ENCODE measurements at regions not wholly inside any gene's neighbourhood (a gene's known extent, or its start where the extent isn't known, plus 50 kb on each side); places are given as distances from the start of the nearest gene placed in this dataset.

- H3K9me3 ChIP-seq (ENCODE audit: low read length): no peaks in the 10 kb centered on the region
- no peaks in the 10 kb centered on the region for H3K4me1 ChIP-seq (ENCODE audit: insufficient read depth, low read length)
- H3K4me3 ChIP-seq (ENCODE audit: low read depth in 1 of 2, low read length in 2 of 2): no peak overlapping the region
- no peaks in the 10 kb centered on the region for H3K36me3 ChIP-seq (ENCODE audit: insufficient read depth, low read length)
- no peak overlapping the region for H3K27ac ChIP-seq (ENCODE audit: low read depth, low read length)
- no peak overlapping the region for H3K9ac ChIP-seq (ENCODE audit: low read length)
- no peaks in the 10 kb centered on the region for H3K27me3 ChIP-seq (ENCODE audit: control insufficient read depth in 1 of 2, insufficient read depth in 2 of 2, low read length in 2 of 2)
These were observed 1279.8 kb upstream of the ADGRL2 start for GRCh38 chr1:80520949-80521348.

GRCh38 chr1:80517062-80517461 lies 1283.7 kb upstream of the ADGRL2 start:
- no peak overlapping the region for H3K9ac ChIP-seq (ENCODE audit: low read length)
- no peaks in the 10 kb centered on the region for H3K9me3 ChIP-seq (ENCODE audit: low read length)
- no peaks in the 10 kb centered on the region for H3K4me1 ChIP-seq (ENCODE audit: insufficient read depth, low read length)
- no peaks in the 10 kb centered on the region for H3K36me3 ChIP-seq (ENCODE audit: insufficient read depth, low read length)
- H3K4me3 ChIP-seq (ENCODE audit: low read depth in 1 of 2, low read length in 2 of 2): no peak overlapping the region
- no peaks in the 10 kb centered on the region for H3K27me3 ChIP-seq (ENCODE audit: control insufficient read depth in 1 of 2, insufficient read depth in 2 of 2, low read length in 2 of 2)
- H3K27ac ChIP-seq (ENCODE audit: low read depth, low read length): no peak overlapping the region

GRCh38 chr1:80509965-80510522 lies 1290.7 kb upstream of the ADGRL2 start:
- no peak overlapping the region for H3K9ac ChIP-seq (ENCODE audit: low read length)
- H3K4me3 ChIP-seq (ENCODE audit: low read depth in 1 of 2, low read length in 2 of 2): no peak overlapping the region
- no peaks in the 10 kb centered on the region for H3K36me3 ChIP-seq (ENCODE audit: insufficient read depth, low read length)
- no peak overlapping the region for H3K27ac ChIP-seq (ENCODE audit: low read depth, low read length)
- no peaks in the 10 kb centered on the region for H3K9me3 ChIP-seq (ENCODE audit: low read length)
- H3K27me3 ChIP-seq (ENCODE audit: control insufficient read depth in 1 of 2, insufficient read depth in 2 of 2, low read length in 2 of 2): no peaks in the 10 kb centered on the region
- no peaks in the 10 kb centered on the region for H3K4me1 ChIP-seq (ENCODE audit: insufficient read depth, low read length)

GRCh38 chr1:80506216-80506615 lies 1294.5 kb upstream of the ADGRL2 start:
- Histone ChIP-seq H3K9me3 (ENCODE audit: low read length) (no peaks in the 10 kb centered on the region), H3K9ac (ENCODE audit: low read length) (no peak overlapping the region), H3K4me1 (ENCODE audit: insufficient read depth, low read length) (no peaks in the 10 kb centered on the region), H3K36me3 (ENCODE audit: insufficient read depth, low read length) (no peaks in the 10 kb centered on the region), H3K27me3 (ENCODE audit: control insufficient read depth in 1 of 2, insufficient read depth in 2 of 2, low read length in 2 of 2) (no peaks in the 10 kb centered on the region), H3K4me3 (ENCODE audit: low read depth in 1 of 2, low read length in 2 of 2) (no peak overlapping the region), H3K27ac (ENCODE audit: low read depth, low read length) (no peak overlapping the region)

GRCh38 chr1:80498673-80499072 lies 1302.1 kb upstream of the ADGRL2 start:
- Histone ChIP-seq H3K4me3 (ENCODE audit: low read depth in 1 of 2, low read length in 2 of 2) (no peak overlapping the region), H3K27me3 (ENCODE audit: control insufficient read depth in 1 of 2, insufficient read depth in 2 of 2, low read length in 2 of 2) (no peaks in the 10 kb centered on the region), H3K4me1 (ENCODE audit: insufficient read depth, low read length) (no peaks in the 10 kb centered on the region), H3K36me3 (ENCODE audit: insufficient read depth, low read length) (no peaks in the 10 kb centered on the region), H3K9me3 (ENCODE audit: low read length) (no peaks in the 10 kb centered on the region), H3K9ac (ENCODE audit: low read length) (no peak overlapping the region), H3K27ac (ENCODE audit: low read depth, low read length) (no peak overlapping the region)

GRCh38 chr1:80495806-80496205 lies 1304.9 kb upstream of the ADGRL2 start:
- H3K9ac ChIP-seq (ENCODE audit: low read length): no peak overlapping the region
- H3K27me3 ChIP-seq (ENCODE audit: control insufficient read depth in 1 of 2, insufficient read depth in 2 of 2, low read length in 2 of 2): no peaks in the 10 kb centered on the region
- no peaks in the 10 kb centered on the region for H3K36me3 ChIP-seq (ENCODE audit: insufficient read depth, low read length)
- H3K4me3 ChIP-seq (ENCODE audit: low read depth in 1 of 2, low read length in 2 of 2): no peak overlapping the region
- no peaks in the 10 kb centered on the region for H3K4me1 ChIP-seq (ENCODE audit: insufficient read depth, low read length)
- no peak overlapping the region for H3K27ac ChIP-seq (ENCODE audit: low read depth, low read length)
- H3K9me3 ChIP-seq (ENCODE audit: low read length): no peaks in the 10 kb centered on the region

- H3K36me3 ChIP-seq (ENCODE audit: insufficient read depth, low read length): no peaks in the 10 kb centered on the region
These were observed 1328.6 kb upstream of the ADGRL2 start for GRCh38 chr1:80472145-80472544.

GRCh38 chr1:80468356-80468755 lies 1332.4 kb upstream of the ADGRL2 start:
- no peaks in the 10 kb centered on the region for H3K4me1 ChIP-seq (ENCODE audit: insufficient read depth, low read length)
- no peak overlapping the region for H3K27ac ChIP-seq (ENCODE audit: low read depth, low read length)
- no peaks in the 10 kb centered on the region for H3K27me3 ChIP-seq (ENCODE audit: control insufficient read depth in 1 of 2, insufficient read depth in 2 of 2, low read length in 2 of 2)
- no peak overlapping the region for H3K9ac ChIP-seq (ENCODE audit: low read length)
- no peaks in the 10 kb centered on the region for H3K9me3 ChIP-seq (ENCODE audit: low read length)
- no peaks in the 10 kb centered on the region for H3K36me3 ChIP-seq (ENCODE audit: insufficient read depth, low read length)
- H3K4me3 ChIP-seq (ENCODE audit: low read depth in 1 of 2, low read length in 2 of 2): no peak overlapping the region

More at GRCh38 chr1:80472145-80472544, 1328.6 kb upstream of the ADGRL2 start:
- Histone ChIP-seq H3K4me1 (ENCODE audit: insufficient read depth, low read length) (no peaks in the 10 kb centered on the region), H3K4me3 (ENCODE audit: low read depth in 1 of 2, low read length in 2 of 2) (no peak overlapping the region), H3K27ac (ENCODE audit: low read depth, low read length) (no peak overlapping the region), H3K9ac (ENCODE audit: low read length) (no peak overlapping the region), H3K27me3 (ENCODE audit: control insufficient read depth in 1 of 2, insufficient read depth in 2 of 2, low read length in 2 of 2) (no peaks in the 10 kb centered on the region), H3K9me3 (ENCODE audit: low read length) (no peaks in the 10 kb centered on the region)

- H3K9ac ChIP-seq (ENCODE audit: low read length): no peak overlapping the region
- no peaks in the 10 kb centered on the region for H3K27me3 ChIP-seq (ENCODE audit: control insufficient read depth in 1 of 2, insufficient read depth in 2 of 2, low read length in 2 of 2)
- H3K36me3 ChIP-seq (ENCODE audit: insufficient read depth, low read length): no peaks in the 10 kb centered on the region
- no peak overlapping the region for H3K4me3 ChIP-seq (ENCODE audit: low read depth in 1 of 2, low read length in 2 of 2)
- H3K4me1 ChIP-seq (ENCODE audit: insufficient read depth, low read length): no peaks in the 10 kb centered on the region
- no peak overlapping the region for H3K27ac ChIP-seq (ENCODE audit: low read depth, low read length)
- H3K9me3 ChIP-seq (ENCODE audit: low read length): no peaks in the 10 kb centered on the region
These were observed 1338.7 kb upstream of the ADGRL2 start for GRCh38 chr1:80462006-80462405.

GRCh38 chr1:80457409-80457808 lies 1343.3 kb upstream of the ADGRL2 start:
- Histone ChIP-seq H3K4me1 (ENCODE audit: insufficient read depth, low read length) (no peaks in the 10 kb centered on the region), H3K9ac (ENCODE audit: low read length) (no peak overlapping the region), H3K9me3 (ENCODE audit: low read length) (no peaks in the 10 kb centered on the region), H3K27ac (ENCODE audit: low read depth, low read length) (no peak overlapping the region), H3K27me3 (ENCODE audit: control insufficient read depth in 1 of 2, insufficient read depth in 2 of 2, low read length in 2 of 2) (no peaks in the 10 kb centered on the region), H3K4me3 (ENCODE audit: low read depth in 1 of 2, low read length in 2 of 2) (no peak overlapping the region), H3K36me3 (ENCODE audit: insufficient read depth, low read length) (no peaks in the 10 kb centered on the region)

GRCh38 chr1:80453775-80454174 lies 1347.0 kb upstream of the ADGRL2 start:
- H3K9ac ChIP-seq (ENCODE audit: low read length): no peak overlapping the region
- no peak overlapping the region for H3K4me3 ChIP-seq (ENCODE audit: low read depth in 1 of 2, low read length in 2 of 2)
- no peaks in the 10 kb centered on the region for H3K27me3 ChIP-seq (ENCODE audit: control insufficient read depth in 1 of 2, insufficient read depth in 2 of 2, low read length in 2 of 2)
- H3K9me3 ChIP-seq (ENCODE audit: low read length): no peaks in the 10 kb centered on the region
- no peaks in the 10 kb centered on the region for H3K4me1 ChIP-seq (ENCODE audit: insufficient read depth, low read length)
- H3K27ac ChIP-seq (ENCODE audit: low read depth, low read length): no peak overlapping the region
- H3K36me3 ChIP-seq (ENCODE audit: insufficient read depth, low read length): no peaks in the 10 kb centered on the region

- H3K4me1 ChIP-seq (ENCODE audit: insufficient read depth, low read length): no peaks in the 10 kb centered on the region
- H3K9ac ChIP-seq (ENCODE audit: low read length): no peak overlapping the region
- no peak overlapping the region for H3K27ac ChIP-seq (ENCODE audit: low read depth, low read length)
- no peaks in the 10 kb centered on the region for H3K9me3 ChIP-seq (ENCODE audit: low read length)
- no peak overlapping the region for H3K4me3 ChIP-seq (ENCODE audit: low read depth in 1 of 2, low read length in 2 of 2)
- no peaks in the 10 kb centered on the region for H3K27me3 ChIP-seq (ENCODE audit: control insufficient read depth in 1 of 2, insufficient read depth in 2 of 2, low read length in 2 of 2)
- H3K36me3 ChIP-seq (ENCODE audit: insufficient read depth, low read length): no peaks in the 10 kb centered on the region
These were observed 1350.0 kb upstream of the ADGRL2 start for GRCh38 chr1:80450711-80451110.
